ENCODE measurements at regions not wholly inside any gene's neighbourhood (a gene's known extent, or its start where the extent isn't known, plus 50 kb on each side); places are given as distances from the start of the nearest gene placed in this dataset.
"Not testable (repeated sequence)": the region's sequence is repeated elsewhere in the genome, so short reads cannot be mapped to it uniquely, and the experiment has no call there.

DNA sequence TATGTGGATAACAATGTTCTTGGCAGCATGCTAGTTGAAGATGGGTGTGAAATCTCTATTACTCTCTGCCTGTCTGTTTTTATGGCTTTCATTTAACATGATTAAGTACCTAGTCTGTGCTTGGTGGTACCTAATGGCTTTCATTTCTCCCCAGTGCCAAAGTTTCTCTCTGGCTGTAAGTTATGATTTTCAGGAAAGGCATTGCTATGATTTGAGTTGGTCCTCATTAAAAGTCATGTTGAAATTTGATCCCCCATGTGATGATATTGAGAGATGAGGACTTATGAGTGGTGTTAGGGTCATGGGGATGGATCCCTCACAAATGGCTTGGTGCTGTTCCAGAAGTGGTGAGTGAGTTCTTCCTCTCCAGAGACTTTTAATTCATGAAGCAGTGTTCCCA lies 162.4 kb upstream of the IL15 start:
- no peak overlapping the region for H3K27ac ChIP-seq (ENCODE audit: low read depth, low read length)
- no peaks in the 10 kb centered on the region for H3K9me2 ChIP-seq (replicated peaks; ENCODE audit: control insufficient read depth, low read length)
- H3K79me2 ChIP-seq (ENCODE audit: control insufficient read depth, low read length) = no peaks in the 10 kb centered on the region
- H4K20me1 ChIP-seq (ENCODE audit: control insufficient read depth, insufficient read depth, low read depth, low read length) = no peaks in the 10 kb centered on the region
- TF ChIP-seq, protein P1, sequence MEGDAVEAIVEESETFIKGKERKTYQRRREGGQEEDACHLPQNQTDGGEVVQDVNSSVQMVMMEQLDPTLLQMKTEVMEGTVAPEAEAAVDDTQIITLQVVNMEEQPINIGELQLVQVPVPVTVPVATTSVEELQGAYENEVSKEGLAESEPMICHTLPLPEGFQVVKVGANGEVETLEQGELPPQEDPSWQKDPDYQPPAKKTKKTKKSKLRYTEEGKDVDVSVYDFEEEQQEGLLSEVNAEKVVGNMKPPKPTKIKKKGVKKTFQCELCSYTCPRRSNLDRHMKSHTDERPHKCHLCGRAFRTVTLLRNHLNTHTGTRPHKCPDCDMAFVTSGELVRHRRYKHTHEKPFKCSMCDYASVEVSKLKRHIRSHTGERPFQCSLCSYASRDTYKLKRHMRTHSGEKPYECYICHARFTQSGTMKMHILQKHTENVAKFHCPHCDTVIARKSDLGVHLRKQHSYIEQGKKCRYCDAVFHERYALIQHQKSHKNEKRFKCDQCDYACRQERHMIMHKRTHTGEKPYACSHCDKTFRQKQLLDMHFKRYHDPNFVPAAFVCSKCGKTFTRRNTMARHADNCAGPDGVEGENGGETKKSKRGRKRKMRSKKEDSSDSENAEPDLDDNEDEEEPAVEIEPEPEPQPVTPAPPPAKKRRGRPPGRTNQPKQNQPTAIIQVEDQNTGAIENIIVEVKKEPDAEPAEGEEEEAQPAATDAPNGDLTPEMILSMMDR (IDR thresholded peaks at IDR 0.05; ENCODE audit: low read depth, low read length, poor library complexity, severe bottlenecking) = no peak
- TF ChIP-seq EZH2phosphoT487 (IDR thresholded peaks at IDR 0.05; ENCODE audit: borderline replicate concordance, low read length) = no peak
- H3K4me1 ChIP-seq (ENCODE audit: control insufficient read depth, low read length) = no peaks in the 10 kb centered on the region
- no peak overlapping the region for H3K4me3 ChIP-seq (ENCODE audit: low read length)
- no peak overlapping the region for H3K4me2 ChIP-seq (ENCODE audit: low read length)
- no peaks in the 10 kb centered on the region for H3K9me3 ChIP-seq (ENCODE audit: control insufficient read depth, insufficient read depth, low read length)
- H3K36me3 ChIP-seq (ENCODE audit: control insufficient read depth, low read length) = no peaks in the 10 kb centered on the region
- no peaks in the 10 kb centered on the region for H3F3A ChIP-seq (ENCODE audit: control insufficient read depth, insufficient read depth)
- H3K27me3 ChIP-seq (ENCODE audit: control insufficient read depth, low read length) = no peaks in the 10 kb centered on the region

DNA sequence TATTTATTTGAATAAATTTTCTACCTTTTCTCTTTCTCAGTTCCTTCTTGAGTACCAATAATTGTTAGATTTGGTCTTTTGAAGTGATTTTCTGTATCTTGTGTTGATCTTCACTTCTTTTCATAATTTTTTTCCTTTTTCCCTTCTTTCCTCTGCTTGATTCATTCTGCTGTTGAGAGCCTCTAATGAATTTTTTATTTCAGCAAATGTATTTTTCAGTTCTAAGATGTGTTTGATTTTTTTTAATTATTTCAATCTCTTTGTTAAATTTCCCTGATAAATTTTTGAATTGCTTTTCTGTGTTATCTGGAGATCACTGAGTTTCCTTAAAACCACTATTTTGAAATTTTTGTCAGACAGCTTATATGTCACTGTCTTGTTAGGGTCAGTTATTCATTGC lies 155.4 kb upstream of the IL15 start:
- Histone ChIP-seq H4K20me1 (ENCODE audit: control insufficient read depth, insufficient read depth, low read depth, low read length) (no peaks in the 10 kb centered on the region), H3K9me3 (ENCODE audit: control insufficient read depth, insufficient read depth, low read length) (0 out of 2 replicates have a peak, but pooled peaks cover 3% of the 10 kb centered on the region), H3F3A (ENCODE audit: control insufficient read depth, insufficient read depth) (no peaks in the 10 kb centered on the region), H3K27me3 (ENCODE audit: control insufficient read depth, low read length) (no peaks in the 10 kb centered on the region), H3K4me3 (ENCODE audit: low read length) (no peak overlapping the region), H3K36me3 (ENCODE audit: control insufficient read depth, low read length) (no peaks in the 10 kb centered on the region), H3K4me2 (ENCODE audit: low read length) (no peak overlapping the region), H3K79me2 (ENCODE audit: control insufficient read depth, low read length) (no peaks in the 10 kb centered on the region), H3K9me2 (replicated peaks; ENCODE audit: control insufficient read depth, low read length) (no peaks in the 10 kb centered on the region), H3K27ac (ENCODE audit: low read depth, low read length) (no peak overlapping the region), H3K4me1 (ENCODE audit: control insufficient read depth, low read length) (no peaks in the 10 kb centered on the region)
- TF ChIP-seq EZH2phosphoT487 (IDR thresholded peaks at IDR 0.05; ENCODE audit: borderline replicate concordance, low read length) = no peak
- TF ChIP-seq, protein P1 (IDR thresholded peaks at IDR 0.05; ENCODE audit: low read depth, low read length, poor library complexity, severe bottlenecking) = no peak

DNA sequence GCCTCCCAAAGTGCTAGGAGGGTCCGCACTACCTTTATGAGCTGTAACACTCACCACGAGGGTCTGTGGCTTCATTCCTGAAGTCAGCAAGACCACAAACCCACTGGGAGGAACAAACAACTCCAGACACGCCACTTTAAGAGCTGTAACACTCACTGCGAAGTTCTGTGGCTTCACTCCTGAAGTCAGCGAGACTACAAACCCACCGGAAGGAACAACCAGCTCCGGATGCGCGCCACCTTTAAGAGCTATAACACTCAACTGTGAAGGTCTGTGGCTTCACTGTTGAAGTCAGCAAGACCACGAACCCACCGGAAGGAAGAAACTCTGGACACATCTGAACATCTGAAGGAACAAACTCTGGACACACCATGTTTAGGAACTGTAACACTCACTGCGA lies 152.1 kb upstream of the IL15 start:
- not testable (repeated sequence) for H3K9me2 ChIP-seq (replicated peaks; ENCODE audit: control insufficient read depth, low read length); H4K20me1 ChIP-seq (ENCODE audit: control insufficient read depth, insufficient read depth, low read depth, low read length); H3K4me3 ChIP-seq (ENCODE audit: low read length); H3K4me1 ChIP-seq (ENCODE audit: control insufficient read depth, low read length); H3F3A ChIP-seq (ENCODE audit: control insufficient read depth, insufficient read depth); H3K27me3 ChIP-seq (ENCODE audit: control insufficient read depth, low read length); H3K4me2 ChIP-seq (ENCODE audit: low read length); H3K9me3 ChIP-seq (ENCODE audit: control insufficient read depth, insufficient read depth, low read length); H3K79me2 ChIP-seq (ENCODE audit: control insufficient read depth, low read length); H3K36me3 ChIP-seq (ENCODE audit: control insufficient read depth, low read length); H3K27ac ChIP-seq (ENCODE audit: low read depth, low read length)

DNA sequence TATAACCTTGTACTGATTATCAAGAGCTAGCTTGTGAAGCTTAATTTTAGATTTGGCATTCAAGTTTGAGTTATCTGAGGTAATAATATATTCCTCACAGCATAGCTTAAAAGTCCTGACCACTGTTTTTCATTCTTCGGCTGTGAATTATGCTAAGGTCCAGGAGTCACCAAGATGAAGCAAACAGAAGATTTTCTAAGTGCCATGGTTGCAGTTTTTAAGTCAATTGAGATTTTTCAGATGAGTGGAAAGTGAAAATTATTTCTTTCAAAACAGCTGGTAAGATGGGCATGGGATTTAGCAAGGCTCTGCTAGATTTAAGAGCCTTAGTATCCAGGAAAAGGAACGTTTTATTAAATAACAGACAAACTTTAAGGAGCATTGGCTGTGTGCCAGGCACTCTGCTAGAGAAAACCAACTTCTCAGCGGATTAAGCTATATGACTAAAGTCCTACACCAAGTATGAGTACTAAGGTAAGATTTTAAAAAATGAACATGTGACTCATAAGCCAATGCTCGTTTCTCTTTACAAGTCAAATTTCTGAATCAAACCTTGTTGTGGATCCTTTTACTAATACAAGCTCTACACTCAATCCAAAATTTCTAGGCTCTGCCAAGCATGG lies 149.9 kb upstream of the IL15 start:
- Histone ChIP-seq H3K79me2 (ENCODE audit: control insufficient read depth, low read length) (no peaks in the 10 kb centered on the region), H3K9me3 (ENCODE audit: control insufficient read depth, insufficient read depth, low read length) (0 out of 2 replicates have a peak, but pooled peaks cover 3% of the 10 kb centered on the region), H4K20me1 (ENCODE audit: control insufficient read depth, insufficient read depth, low read depth, low read length) (no peaks in the 10 kb centered on the region), H3K27me3 (ENCODE audit: control insufficient read depth, low read length) (no peaks in the 10 kb centered on the region), H3K4me2 (ENCODE audit: low read length) (no peak overlapping the region), H3K27ac (ENCODE audit: low read depth, low read length) (no peak overlapping the region), H3K4me1 (ENCODE audit: control insufficient read depth, low read length) (no peaks in the 10 kb centered on the region), H3K9me2 (replicated peaks; ENCODE audit: control insufficient read depth, low read length) (no peaks in the 10 kb centered on the region), H3F3A (ENCODE audit: control insufficient read depth, insufficient read depth) (no peaks in the 10 kb centered on the region), H3K4me3 (ENCODE audit: low read length) (no peak overlapping the region), H3K36me3 (ENCODE audit: control insufficient read depth, low read length) (no peaks in the 10 kb centered on the region)
- TF ChIP-seq EZH2phosphoT487 (IDR thresholded peaks at IDR 0.05; ENCODE audit: borderline replicate concordance, low read length) = no peak
- TF ChIP-seq, protein P1 (IDR thresholded peaks at IDR 0.05; ENCODE audit: low read depth, low read length, poor library complexity, severe bottlenecking) = no peak
